ENCODE measurements at regions not wholly inside any gene's neighbourhood (a gene's known extent, or its start where the extent isn't known, plus 50 kb on each side); places are given as distances from the start of the nearest gene placed in this dataset.

DNA sequence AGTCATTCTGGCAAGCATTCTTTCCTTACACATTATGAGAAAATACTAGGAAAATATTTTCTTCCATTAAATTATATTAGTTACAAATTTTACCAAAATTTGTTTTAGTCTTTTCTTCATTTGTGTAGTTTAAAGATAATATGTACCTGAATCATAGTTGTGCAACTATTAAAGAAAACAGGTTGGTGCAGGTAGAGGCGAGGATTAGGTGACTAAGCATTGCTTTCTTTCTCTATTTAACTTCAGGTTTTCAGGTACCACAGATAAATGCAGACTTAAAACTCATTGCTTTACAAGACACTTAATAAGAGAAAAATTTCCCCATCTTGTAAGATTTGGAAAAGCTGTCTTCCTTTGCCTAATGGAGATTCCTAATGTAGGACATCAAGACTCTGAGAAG lies 1175.5 kb upstream of the ADGRB3 start:
- no peak for DNase-seq
- Histone ChIP-seq H3K4me3 (no peak overlapping the region), H3K4me1 (no peaks in the 10 kb centered on the region), H3K9me3 (replicated peaks) (peaks cover 47% of the 10 kb centered on the region), H3K36me3 (no peaks in the 10 kb centered on the region), H3K27me3 (ENCODE audit: low read depth) (no peaks in the 10 kb centered on the region), H3K27ac (replicated peaks) (no peak overlapping the region)
- TF ChIP-seq, protein P1, sequence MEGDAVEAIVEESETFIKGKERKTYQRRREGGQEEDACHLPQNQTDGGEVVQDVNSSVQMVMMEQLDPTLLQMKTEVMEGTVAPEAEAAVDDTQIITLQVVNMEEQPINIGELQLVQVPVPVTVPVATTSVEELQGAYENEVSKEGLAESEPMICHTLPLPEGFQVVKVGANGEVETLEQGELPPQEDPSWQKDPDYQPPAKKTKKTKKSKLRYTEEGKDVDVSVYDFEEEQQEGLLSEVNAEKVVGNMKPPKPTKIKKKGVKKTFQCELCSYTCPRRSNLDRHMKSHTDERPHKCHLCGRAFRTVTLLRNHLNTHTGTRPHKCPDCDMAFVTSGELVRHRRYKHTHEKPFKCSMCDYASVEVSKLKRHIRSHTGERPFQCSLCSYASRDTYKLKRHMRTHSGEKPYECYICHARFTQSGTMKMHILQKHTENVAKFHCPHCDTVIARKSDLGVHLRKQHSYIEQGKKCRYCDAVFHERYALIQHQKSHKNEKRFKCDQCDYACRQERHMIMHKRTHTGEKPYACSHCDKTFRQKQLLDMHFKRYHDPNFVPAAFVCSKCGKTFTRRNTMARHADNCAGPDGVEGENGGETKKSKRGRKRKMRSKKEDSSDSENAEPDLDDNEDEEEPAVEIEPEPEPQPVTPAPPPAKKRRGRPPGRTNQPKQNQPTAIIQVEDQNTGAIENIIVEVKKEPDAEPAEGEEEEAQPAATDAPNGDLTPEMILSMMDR (IDR thresholded peaks at IDR 0.05; ENCODE audit: borderline replicate concordance) = no peak
- intact Hi-C loops (cut with micrococcal nuclease) = no loop called here

DNA sequence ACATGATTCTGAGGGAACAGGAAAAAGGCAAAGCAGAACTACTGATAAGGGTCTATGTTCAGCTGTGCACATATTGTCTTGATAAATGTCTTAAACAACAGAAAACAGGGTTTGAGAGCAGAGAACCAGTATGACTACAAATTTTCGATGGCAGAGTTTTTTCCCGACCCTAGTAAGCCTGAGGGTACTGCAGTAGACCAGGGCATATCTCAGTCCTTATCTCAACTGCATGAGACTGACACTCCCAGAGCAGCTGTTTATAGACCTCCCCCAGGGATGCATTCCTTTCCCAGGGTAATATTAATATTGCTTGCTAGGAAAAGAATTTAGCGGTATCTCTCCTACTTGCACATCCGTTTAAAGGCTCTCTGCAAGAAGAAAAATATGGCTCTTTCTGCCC lies 1176.8 kb upstream of the ADGRB3 start:
- intact Hi-C loops (cut with micrococcal nuclease) = no loop called here
- Histone ChIP-seq H3K27me3 (ENCODE audit: low read depth) (no peaks in the 10 kb centered on the region), H3K4me3 (no peak overlapping the region), H3K4me1 (no peaks in the 10 kb centered on the region), H3K36me3 (no peaks in the 10 kb centered on the region), H3K27ac (replicated peaks) (no peak overlapping the region), H3K9me3 (replicated peaks) (peaks cover 47% of the 10 kb centered on the region)
- TF ChIP-seq, protein P1 (IDR thresholded peaks at IDR 0.05; ENCODE audit: borderline replicate concordance) = no peak
- no peak for DNase-seq

DNA sequence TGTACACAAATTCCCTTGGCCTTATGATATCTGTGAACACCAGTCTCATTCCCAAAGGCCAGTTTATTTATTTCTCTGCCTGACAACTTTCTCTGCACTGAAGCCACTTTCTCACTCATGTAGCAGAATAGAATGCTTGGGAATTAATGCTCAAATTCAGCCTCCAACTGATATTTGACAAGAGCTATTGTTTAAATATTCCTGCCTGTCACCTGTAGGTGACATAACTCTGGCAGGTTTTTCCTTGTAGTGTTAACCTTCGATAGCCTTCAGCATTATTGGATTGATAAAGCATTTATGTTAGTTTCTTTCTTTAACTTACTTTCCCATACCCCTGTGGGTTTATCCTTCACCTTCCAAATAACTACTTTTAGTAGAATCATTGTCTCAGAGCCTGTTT lies 1183.2 kb upstream of the ADGRB3 start:
- intact Hi-C loops (cut with micrococcal nuclease) = no loop called here
- Histone ChIP-seq H3K27me3 (ENCODE audit: low read depth) (no peaks in the 10 kb centered on the region), H3K27ac (replicated peaks) (no peak overlapping the region), H3K9me3 (replicated peaks) (no peaks in the 10 kb centered on the region), H3K36me3 (no peaks in the 10 kb centered on the region), H3K4me3 (no peak overlapping the region), H3K4me1 (no peaks in the 10 kb centered on the region)
- TF ChIP-seq, protein P1 (IDR thresholded peaks at IDR 0.05; ENCODE audit: borderline replicate concordance) = no peak
- DNase-seq = no peak

DNA sequence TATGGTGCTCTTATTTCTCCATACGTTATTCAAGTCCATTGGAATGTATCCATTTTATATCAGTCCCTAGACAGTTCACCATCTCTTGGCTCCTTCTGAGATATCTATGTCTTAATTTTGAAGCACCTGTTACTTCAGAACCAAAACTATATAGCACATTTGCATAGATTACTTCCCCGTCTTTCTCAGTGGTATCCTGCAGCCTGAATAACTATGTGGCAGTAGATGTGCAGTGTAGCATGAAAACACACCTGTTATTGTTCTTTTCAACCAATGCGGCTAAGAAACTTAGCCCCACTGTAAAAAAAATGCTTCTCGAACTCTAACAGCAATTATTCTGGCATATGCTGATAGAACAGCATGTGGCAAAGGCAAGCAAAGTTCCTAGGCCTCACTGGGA lies 1184.4 kb upstream of the ADGRB3 start:
- H3K27ac ChIP-seq (replicated peaks) = no peak overlapping the region
- H3K4me3 ChIP-seq = no peak overlapping the region
- intact Hi-C loops (cut with micrococcal nuclease) = no loop called here
- DNase-seq = no peak
- H3K27me3 ChIP-seq (ENCODE audit: low read depth) = no peaks in the 10 kb centered on the region
- H3K9me3 ChIP-seq (replicated peaks) = no peaks in the 10 kb centered on the region
- H3K4me1 ChIP-seq = no peaks in the 10 kb centered on the region
- H3K36me3 ChIP-seq = no peaks in the 10 kb centered on the region
- TF ChIP-seq, protein P1 (IDR thresholded peaks at IDR 0.05; ENCODE audit: borderline replicate concordance) = no peak

- H3K9me3 ChIP-seq (replicated peaks) = no peaks in the 10 kb centered on the region
- H3K4me1 ChIP-seq = no peaks in the 10 kb centered on the region
- H3K27ac ChIP-seq (replicated peaks) = no peak overlapping the region
- DNase-seq = no peak
- H3K36me3 ChIP-seq = no peaks in the 10 kb centered on the region
- TF ChIP-seq, protein P1 (IDR thresholded peaks at IDR 0.05; ENCODE audit: borderline replicate concordance) = no peak
- H3K27me3 ChIP-seq (ENCODE audit: low read depth) = no peaks in the 10 kb centered on the region
- no peak overlapping the region for H3K4me3 ChIP-seq
- intact Hi-C loops (cut with micrococcal nuclease) = no loop called here
Observed at GRCh38 chr6:67449602-67450001, 1185.5 kb upstream of the ADGRB3 start.

DNA sequence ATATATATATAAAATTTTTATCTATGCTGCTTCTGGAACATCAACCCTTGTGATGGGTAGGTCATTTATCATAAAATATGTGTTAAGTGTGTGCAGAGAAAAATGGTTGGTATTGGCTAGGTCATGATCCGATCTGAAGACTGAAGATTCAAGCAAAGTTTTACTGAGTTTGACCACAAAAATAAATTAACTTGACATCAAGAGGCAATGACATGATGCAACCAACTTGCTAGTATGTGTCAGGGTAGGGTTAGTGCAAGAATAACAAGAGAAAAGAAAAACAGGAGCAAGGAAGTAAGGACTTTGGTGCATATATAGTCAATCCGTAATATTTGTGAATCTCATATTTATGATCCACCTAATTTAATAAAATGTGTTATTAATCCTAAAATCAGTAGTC lies 1202.0 kb upstream of the ADGRB3 start:
- no peaks in the 10 kb centered on the region for H3K4me1 ChIP-seq
- H3K4me3 ChIP-seq = no peak overlapping the region
- H3K9me3 ChIP-seq (replicated peaks) = no peaks in the 10 kb centered on the region
- H3K27me3 ChIP-seq (ENCODE audit: low read depth) = no peaks in the 10 kb centered on the region
- TF ChIP-seq, protein P1 (IDR thresholded peaks at IDR 0.05; ENCODE audit: borderline replicate concordance) = no peak
- no peak overlapping the region for H3K27ac ChIP-seq (replicated peaks)
- intact Hi-C loops (cut with micrococcal nuclease) = no loop called here
- no peak for DNase-seq
- no peaks in the 10 kb centered on the region for H3K36me3 ChIP-seq

Data from left ventricle myocardium inferior (tissue), 1 donor.